Esophagus muscularis mucosa (tissue), 3 donors: ENCODE measurements at regions not wholly inside any gene's neighbourhood (a gene's known extent, or its start where the extent isn't known, plus 50 kb on each side); places are given as distances from the start of the nearest gene placed in this dataset.

Source experiments
- POLR2AphosphoS5 ChIP-seq, 2 donors: sonication (generic); formaldehyde crosslinking; IDR thresholded peaks; one replicate each; pipeline ENCODE4 v1.6.1; 2017; ENCODE audit warnings: antibody characterized with exemption in 2 of 2
- TF ChIP-seq, protein P1 (sequence below), 3 experiments: fragments of 200-600 bp in 2 of 3; fragments of 450-650 bp in 1 of 3; sonication (generic) in 2 of 3; IDR thresholded peaks; one replicate each; pipeline ENCODE4 v1.5.1; 2017 to 2019; ENCODE audit warnings: antibody characterized with exemption in 3 of 3, mild to moderate bottlenecking in 2 of 3, moderate library complexity in 1 of 3

DNA sequence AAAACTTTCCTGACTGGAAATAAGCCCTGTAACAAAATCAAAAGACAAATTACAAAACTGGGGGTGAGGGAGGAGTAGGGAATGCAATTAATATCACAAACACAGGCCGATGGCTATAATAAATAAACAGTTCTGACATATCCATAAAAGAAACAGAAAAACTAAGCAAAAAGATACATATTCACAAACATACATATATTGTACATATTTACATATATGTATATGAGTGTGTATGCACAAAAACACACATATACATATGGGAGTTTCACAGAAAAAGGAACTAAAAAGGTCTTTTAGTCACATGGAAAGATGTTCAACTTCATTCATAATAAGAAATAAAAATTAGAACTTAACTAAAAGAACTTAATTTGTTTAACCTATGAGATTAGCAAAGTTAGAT is 292.7 kb downstream of the TFAP2A start:
- no peak for TF ChIP-seq POLR2AphosphoS5 (IDR thresholded peaks at IDR 0.05)
- TF ChIP-seq, protein P1, sequence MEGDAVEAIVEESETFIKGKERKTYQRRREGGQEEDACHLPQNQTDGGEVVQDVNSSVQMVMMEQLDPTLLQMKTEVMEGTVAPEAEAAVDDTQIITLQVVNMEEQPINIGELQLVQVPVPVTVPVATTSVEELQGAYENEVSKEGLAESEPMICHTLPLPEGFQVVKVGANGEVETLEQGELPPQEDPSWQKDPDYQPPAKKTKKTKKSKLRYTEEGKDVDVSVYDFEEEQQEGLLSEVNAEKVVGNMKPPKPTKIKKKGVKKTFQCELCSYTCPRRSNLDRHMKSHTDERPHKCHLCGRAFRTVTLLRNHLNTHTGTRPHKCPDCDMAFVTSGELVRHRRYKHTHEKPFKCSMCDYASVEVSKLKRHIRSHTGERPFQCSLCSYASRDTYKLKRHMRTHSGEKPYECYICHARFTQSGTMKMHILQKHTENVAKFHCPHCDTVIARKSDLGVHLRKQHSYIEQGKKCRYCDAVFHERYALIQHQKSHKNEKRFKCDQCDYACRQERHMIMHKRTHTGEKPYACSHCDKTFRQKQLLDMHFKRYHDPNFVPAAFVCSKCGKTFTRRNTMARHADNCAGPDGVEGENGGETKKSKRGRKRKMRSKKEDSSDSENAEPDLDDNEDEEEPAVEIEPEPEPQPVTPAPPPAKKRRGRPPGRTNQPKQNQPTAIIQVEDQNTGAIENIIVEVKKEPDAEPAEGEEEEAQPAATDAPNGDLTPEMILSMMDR (IDR thresholded peaks at IDR 0.05): no peak
